Endometrium (tissue), 2 donors: ENCODE measurements at regions not wholly inside any gene's neighbourhood (a gene's known extent, or its start where the extent isn't known, plus 50 kb on each side); places are given as distances from the start of the nearest gene placed in this dataset.

Source experiments
- FAIRE-seq: peaks from 2 replicates; lab custom pipeline; 2012; peaks lifted over from hg19 to GRCh38; lab: Jason Lieb, UNC
- donor health status: control.
- donor health status: control.

- FAIRE-seq, result no peak
Measured at GRCh38 chr6:90668141-90668540, 81.3 kb upstream of the MAP3K7 start.

- no peak for FAIRE-seq
Measured at GRCh38 chr6:90663873-90664272, 77.0 kb upstream of the MAP3K7 start.

GRCh38 chr6:90663106-90663505 is 76.2 kb upstream of the MAP3K7 start:
- no peak for FAIRE-seq

- no peak for FAIRE-seq
Measured at GRCh38 chr6:90660931-90661330, 74.1 kb upstream of the MAP3K7 start.

GRCh38 chr6:90658497-90658896 is 71.6 kb upstream of the MAP3K7 start:
- no peak for FAIRE-seq

GRCh38 chr6:90656325-90656724 is 69.5 kb upstream of the MAP3K7 start:
- FAIRE-seq, result no peak

GRCh38 chr6:90654806-90655205 is 67.9 kb upstream of the MAP3K7 start:
- no peak for FAIRE-seq

GRCh38 chr6:90654166-90654565 is 67.3 kb upstream of the MAP3K7 start:
- no peak for FAIRE-seq

GRCh38 chr6:90653750-90654149 is 66.9 kb upstream of the MAP3K7 start:
- no peak for FAIRE-seq

GRCh38 chr6:90650041-90650940 is 63.4 kb upstream of the MAP3K7 start:
- no peak for FAIRE-seq

GRCh38 chr6:90648873-90649272 is 62.0 kb upstream of the MAP3K7 start:
- FAIRE-seq, result no peak

- no peak for FAIRE-seq
Measured at GRCh38 chr6:90646940-90647339, 60.1 kb upstream of the MAP3K7 start.

- no peak for FAIRE-seq
Measured at GRCh38 chr6:90645634-90646033, 58.8 kb upstream of the MAP3K7 start.

- no peak for FAIRE-seq
Measured at GRCh38 chr6:90644492-90644891, 57.6 kb upstream of the MAP3K7 start.

GRCh38 chr6:90643381-90643780 is 56.5 kb upstream of the MAP3K7 start:
- FAIRE-seq, result no peak

GRCh38 chr6:90637320-90637719 is 50.4 kb upstream of the MAP3K7 start:
- FAIRE-seq, result no peak
